HG03457 (cell line): ENCODE measurements at regions not wholly inside any gene's neighbourhood (a gene's known extent, or its start where the extent isn't known, plus 50 kb on each side); places are given as distances from the start of the nearest gene placed in this dataset.
"Not testable (repeated sequence)": the region's sequence is repeated elsewhere in the genome, so short reads cannot be mapped to it uniquely, and the experiment has no call there.

Experiments used
- ATAC-seq: cut with Tn5 transposase; IDR thresholded peaks from one replicate; pipeline ENCODE4 v1.9.1; 2021; ENCODE audit warnings: moderate number of reproducible peaks; ENCODE audit not compliant: unreplicated experiment

- not testable (repeated sequence) for ATAC-seq
These were observed 640.3 kb downstream of the EPHA3 start for GRCh38 chr3:89747541-89748278.

GRCh38 chr3:89762405-89762804 lies 655.0 kb downstream of the EPHA3 start:
- ATAC-seq: no peak

GRCh38 chr3:89783341-89783927 lies 676.0 kb downstream of the EPHA3 start:
- ATAC-seq: no peak

DNA sequence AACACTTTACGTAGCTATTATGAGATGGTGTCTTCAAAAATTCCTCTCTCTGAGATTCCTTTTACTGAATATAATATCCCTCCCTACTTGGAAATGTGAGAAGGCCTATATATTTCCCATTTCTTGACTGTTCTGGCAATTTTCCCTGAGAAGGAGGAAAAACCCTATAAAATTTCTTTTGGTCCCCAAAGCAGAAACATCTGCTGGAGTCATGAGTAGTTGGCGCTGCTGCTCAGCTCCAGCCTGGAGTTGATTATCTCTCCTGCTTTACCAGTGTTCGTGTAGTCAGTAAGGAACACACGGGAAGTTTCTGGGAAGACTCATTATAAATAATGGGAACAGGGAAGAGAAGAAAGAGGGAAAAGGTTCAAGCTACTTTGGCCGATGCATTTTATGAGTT lies 680.1 kb downstream of the EPHA3 start:
- no peak for ATAC-seq

GRCh38 chr3:89787979-89788378 lies 680.6 kb downstream of the EPHA3 start:
- ATAC-seq: no peak

- no peak for ATAC-seq
These were observed 688.1 kb downstream of the EPHA3 start for GRCh38 chr3:89795506-89795905.

- ATAC-seq: no peak
These were observed 695.5 kb downstream of the EPHA3 start for GRCh38 chr3:89802881-89803280.

DNA sequence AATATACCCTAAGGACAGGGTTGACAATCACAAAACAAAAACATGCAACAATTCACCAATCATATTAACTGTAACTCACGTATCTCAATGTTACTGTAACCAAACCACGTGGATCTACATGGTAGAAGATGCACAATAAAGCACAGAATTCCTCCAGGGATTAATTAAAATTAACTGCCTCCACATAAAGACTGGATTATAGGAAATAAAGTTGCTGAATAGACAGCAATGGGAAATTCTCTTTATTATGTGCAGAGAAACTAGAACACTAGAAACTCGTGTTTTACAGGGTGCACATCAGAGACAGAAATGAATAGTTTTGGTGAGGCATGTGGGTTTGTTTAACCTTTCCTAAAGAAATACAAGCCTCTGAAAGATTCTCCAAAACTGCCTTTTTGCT lies 696.3 kb downstream of the EPHA3 start:
- no peak for ATAC-seq

GRCh38 chr3:89806166-89806565 lies 698.7 kb downstream of the EPHA3 start:
- no peak for ATAC-seq

DNA sequence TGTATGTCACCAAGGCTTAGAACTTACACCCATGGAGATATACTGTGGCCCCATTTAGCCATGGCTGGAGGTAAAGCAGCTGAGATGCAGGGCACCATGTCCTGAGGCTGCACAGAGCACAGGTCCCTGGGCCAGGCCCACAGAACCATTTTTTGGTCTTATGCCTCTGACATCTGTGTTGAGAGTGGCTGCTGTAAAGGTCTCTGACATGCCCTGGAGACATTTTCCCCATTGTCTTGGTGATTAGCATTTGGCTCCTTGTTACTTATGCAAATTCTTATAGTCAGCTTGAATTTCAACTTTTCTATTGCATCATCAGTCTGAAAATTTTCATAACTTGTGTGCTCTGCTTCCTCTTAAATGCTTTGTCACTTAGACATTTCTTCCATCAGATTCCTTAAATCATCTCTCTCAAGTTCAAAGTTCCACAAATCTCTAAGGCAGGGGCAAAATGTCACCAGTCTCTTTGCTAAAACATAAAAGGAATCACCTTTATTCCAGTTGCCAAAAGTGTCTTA lies 701.3 kb downstream of the EPHA3 start:
- no peak for ATAC-seq

DNA sequence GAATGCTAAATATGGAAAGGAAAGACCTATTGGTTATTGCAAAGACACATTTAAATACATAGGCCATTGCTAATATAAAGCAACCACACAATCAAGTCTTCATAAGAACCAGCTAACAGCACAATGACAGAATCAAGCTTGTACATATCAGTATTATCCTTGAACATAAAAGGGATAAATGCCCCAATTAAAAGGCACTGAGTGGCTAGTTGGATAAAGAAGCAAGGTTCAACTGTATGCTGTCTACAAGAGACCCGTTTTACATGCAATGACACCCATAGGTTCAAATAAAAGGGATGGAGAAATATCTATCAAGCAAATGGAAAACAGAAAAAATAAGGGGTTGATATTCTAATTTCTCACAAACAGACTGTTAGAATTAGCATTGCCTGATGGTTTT lies 706.1 kb downstream of the EPHA3 start:
- ATAC-seq: no peak

- ATAC-seq: no peak
These were observed 733.6 kb downstream of the EPHA3 start for GRCh38 chr3:89841041-89841440.

DNA sequence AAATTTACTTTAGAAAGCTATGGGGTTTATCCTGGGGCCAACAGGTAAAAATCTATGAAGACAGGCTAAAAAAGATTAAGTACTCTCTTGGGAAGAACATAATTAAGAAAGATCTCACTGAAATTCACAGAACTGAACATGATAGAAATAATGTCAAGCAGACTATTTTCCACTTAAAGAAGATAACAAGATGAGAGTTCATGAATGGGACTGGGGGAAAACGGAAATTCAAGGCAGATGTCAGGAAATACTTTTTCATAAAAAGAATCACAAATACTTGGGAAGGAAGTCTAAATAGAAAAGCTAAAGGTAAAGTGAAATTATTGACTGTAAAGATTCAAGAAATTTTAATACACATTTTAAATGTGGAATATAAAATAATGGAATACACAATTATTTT lies 737.6 kb downstream of the EPHA3 start:
- no peak for ATAC-seq

- no peak for ATAC-seq
These were observed 740.5 kb downstream of the EPHA3 start for GRCh38 chr3:89847955-89848354.

DNA sequence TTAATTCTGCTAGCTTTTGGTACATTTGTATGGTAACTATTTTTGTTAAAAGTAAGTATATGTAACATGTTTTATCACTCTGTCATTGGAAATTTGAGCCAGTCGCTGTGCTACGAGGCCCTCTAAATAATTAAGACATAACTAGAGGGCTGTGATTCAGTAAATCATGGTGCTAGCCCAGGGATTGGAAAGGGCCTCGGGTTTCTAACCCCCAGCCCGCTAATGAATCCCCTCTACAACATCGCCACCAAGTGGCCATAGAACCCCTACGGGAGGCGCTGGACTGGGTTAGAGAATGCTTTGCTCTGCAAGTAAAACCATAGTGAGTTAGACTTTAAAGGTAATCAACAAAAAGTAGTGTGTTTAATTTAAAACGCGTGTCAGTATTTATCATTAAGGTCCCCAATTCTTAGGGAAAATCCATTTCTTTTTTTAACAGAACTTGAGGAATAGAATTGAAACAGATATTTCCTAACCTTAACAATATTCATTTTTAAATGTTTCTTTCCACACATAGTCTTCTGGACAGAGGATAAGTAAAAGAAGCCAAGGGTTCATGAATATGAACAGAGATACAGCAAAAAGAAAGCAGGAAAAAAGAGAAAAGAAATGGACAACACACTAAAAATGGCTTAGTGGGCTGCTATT lies 744.7 kb downstream of the EPHA3 start:
- ATAC-seq: no peak

DNA sequence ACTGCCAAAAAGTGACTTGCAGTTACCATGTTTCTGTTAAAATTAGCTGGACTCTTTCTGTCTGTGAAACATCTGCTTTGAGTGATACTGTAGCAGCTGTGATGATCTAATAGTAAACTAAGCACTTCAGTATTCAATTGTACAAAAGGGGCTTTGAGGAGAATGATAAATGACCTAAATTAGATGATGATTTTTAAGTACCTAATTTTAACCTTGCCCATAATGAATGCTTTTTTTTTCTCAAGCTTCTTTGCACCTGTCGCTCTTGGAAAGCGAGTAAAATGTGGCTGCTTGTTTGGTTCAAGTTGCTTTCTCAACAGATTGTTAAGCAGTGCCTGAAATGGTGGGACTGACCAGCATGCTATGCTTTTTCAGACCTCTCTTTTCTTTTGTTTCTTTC lies 752.3 kb downstream of the EPHA3 start:
- no peak for ATAC-seq

GRCh38 chr3:89867286-89867685 lies 759.9 kb downstream of the EPHA3 start:
- ATAC-seq: no peak

DNA sequence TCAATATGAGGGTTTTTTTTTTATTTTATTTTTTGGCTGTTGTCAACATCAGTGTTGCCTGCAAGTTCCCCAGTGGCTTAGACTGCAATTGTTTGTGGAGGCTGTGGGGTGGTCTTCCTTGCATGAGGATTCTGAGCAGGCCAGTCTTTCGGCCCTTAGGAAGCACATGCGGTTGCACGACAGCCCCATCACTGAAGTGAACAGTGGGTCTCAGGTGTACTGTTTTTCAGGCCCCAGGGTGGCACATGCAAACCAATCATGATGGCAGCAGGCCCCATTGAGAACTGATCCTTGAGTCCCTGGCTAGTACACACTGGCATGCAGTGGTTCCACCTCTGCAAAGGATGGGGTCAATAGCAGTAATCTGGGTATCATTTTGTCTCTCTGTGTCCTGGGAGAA lies 768.7 kb downstream of the EPHA3 start:
- ATAC-seq: no peak

GRCh38 chr3:89877230-89877629 lies 769.8 kb downstream of the EPHA3 start:
- no peak for ATAC-seq

- no peak for ATAC-seq
These were observed 782.0 kb downstream of the EPHA3 start for GRCh38 chr3:89889386-89889785.

DNA sequence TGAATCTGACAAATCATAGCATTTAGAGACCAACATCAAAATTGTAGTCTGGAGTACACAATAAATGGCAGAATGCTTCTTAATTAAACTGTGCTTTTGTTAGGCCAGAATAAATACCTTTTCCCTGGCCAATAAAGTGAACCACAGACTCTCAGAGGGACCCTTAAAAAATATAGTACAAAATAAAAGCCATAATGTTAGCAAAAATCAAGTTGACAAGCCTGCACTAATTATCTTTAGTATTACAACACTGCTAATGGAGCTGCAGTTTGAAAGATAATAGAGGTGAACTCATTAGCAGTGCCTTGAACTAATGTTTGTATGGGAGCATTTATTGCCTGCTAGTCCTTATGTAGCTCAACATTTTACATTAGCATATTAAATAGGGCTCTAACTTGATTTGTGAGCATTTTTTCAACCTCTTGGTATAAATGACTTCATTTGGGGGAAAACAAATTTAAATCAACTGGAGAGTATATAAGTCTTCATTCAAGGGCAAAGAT lies 801.3 kb downstream of the EPHA3 start:
- no peak for ATAC-seq

DNA sequence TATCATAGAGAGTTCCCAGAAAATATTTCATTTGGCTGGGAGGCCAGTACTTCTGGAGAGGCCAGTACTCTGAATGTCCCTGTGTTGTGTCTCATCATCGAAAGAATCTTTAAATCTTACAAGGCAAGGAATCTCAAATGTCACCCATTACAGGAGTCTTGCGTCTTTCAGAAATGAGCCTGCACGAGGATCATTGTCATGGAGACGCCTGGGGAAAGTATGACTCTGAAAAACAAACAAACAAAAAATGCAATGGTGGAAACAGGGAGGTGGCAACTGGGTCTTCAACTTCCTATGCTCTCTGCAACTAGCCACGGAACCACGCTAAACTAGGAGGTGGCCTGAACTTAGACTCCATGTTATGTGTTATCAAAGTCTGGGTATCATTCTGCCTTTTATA lies 804.6 kb downstream of the EPHA3 start:
- no peak for ATAC-seq
